ENCODE measurements at regions not wholly inside any gene's neighbourhood (a gene's known extent, or its start where the extent isn't known, plus 50 kb on each side); places are given as distances from the start of the nearest gene placed in this dataset.

GRCh38 chr10:90975096-90975495 is 54.2 kb upstream of the ANKRD1 start:
- no peaks in the 10 kb centered on the region for H3K27me3 ChIP-seq (ENCODE audit: low read depth)
- DNase-seq (no peak), ATAC-seq (no peak)
- H3K27ac ChIP-seq: no peak overlapping the region
- H3K36me3 ChIP-seq: no peaks in the 10 kb centered on the region
- intact Hi-C loops (cut with DNase I): no loop called here
- no peak overlapping the region for H3K4me3 ChIP-seq
- H3K9me3 ChIP-seq: no peaks in the 10 kb centered on the region
- no peaks in the 10 kb centered on the region for H3K4me1 ChIP-seq
- TF ChIP-seq CTCF (IDR thresholded peaks at IDR 0.05): no peak

- H3K4me3 ChIP-seq: no peak overlapping the region
- H3K9me3 ChIP-seq: no peaks in the 10 kb centered on the region
- no peak for TF ChIP-seq CTCF (IDR thresholded peaks at IDR 0.05)
- H3K4me1 ChIP-seq: no peaks in the 10 kb centered on the region
- ATAC-seq (no peak), DNase-seq (no peak)
- no peaks in the 10 kb centered on the region for H3K36me3 ChIP-seq
- no peaks in the 10 kb centered on the region for H3K27me3 ChIP-seq (ENCODE audit: low read depth)
- intact Hi-C loops (cut with DNase I): no loop called here
- H3K27ac ChIP-seq: no peak overlapping the region
Measured at GRCh38 chr10:90977162-90977854, 56.4 kb upstream of the ANKRD1 start.

- intact Hi-C loops (cut with DNase I): no loop called here
- H3K27ac ChIP-seq: no peak overlapping the region
- no peak for TF ChIP-seq CTCF (IDR thresholded peaks at IDR 0.05)
- no peak overlapping the region for H3K4me3 ChIP-seq
- no peaks in the 10 kb centered on the region for H3K4me1 ChIP-seq
- DNase-seq (no peak), ATAC-seq (no peak)
- H3K27me3 ChIP-seq (ENCODE audit: low read depth): no peaks in the 10 kb centered on the region
- no peaks in the 10 kb centered on the region for H3K9me3 ChIP-seq
- H3K36me3 ChIP-seq: no peaks in the 10 kb centered on the region
Measured at GRCh38 chr10:90977855-90978486, 57.1 kb upstream of the ANKRD1 start.

DNA sequence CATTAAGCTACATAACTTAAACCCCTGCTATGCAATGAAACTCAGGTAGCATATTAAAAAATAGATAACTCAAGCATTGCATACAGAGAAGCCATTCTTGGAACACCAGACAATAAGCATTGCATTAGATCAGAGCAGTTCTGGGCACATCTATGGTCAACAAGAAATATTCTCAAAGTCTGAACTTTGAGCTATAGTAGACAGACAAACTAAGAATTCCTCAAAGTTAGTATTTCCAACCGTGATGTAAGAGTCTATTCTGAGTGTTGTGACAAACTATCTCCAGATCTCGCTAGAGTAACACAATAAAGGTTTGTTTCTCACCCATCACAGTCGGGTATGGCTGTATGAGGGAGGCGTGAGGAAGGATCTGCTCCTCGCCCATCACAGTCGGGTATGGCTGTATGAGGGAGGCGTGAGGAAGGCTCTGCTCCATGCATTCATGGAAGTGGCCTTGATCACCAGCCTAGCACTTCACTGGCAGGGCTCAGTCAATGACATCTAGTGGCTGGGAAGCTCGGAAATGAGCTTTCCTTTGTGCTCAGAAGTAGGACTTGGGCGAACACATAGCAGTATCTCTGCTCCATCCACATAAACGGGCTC is 61.6 kb upstream of the ANKRD1 start:
- Histone ChIP-seq H3K27ac (no peak overlapping the region), H3K4me1 (no peaks in the 10 kb centered on the region), H3K4me3 (no peak overlapping the region), H3K9me3 (no peaks in the 10 kb centered on the region), H3K27me3 (ENCODE audit: low read depth) (no peaks in the 10 kb centered on the region), H3K36me3 (no peaks in the 10 kb centered on the region)
- ATAC-seq: no peak
- DNase-seq: no peak
- no peak for TF ChIP-seq CTCF (IDR thresholded peaks at IDR 0.05)
- intact Hi-C loops (cut with DNase I): no loop called here

- intact Hi-C loops (cut with DNase I): no loop called here
- TF ChIP-seq CTCF (IDR thresholded peaks at IDR 0.05): no peak
- no peak for ATAC-seq
Measured at GRCh38 chr10:90983914-90984549, 63.1 kb upstream of the ANKRD1 start.

More at GRCh38 chr10:90983914-90984549, 63.1 kb upstream of the ANKRD1 start:
- H3K27ac ChIP-seq: no peak overlapping the region
- no peaks in the 10 kb centered on the region for H3K9me3 ChIP-seq
- H3K36me3 ChIP-seq: no peaks in the 10 kb centered on the region
- no peak for DNase-seq
- H3K27me3 ChIP-seq (ENCODE audit: low read depth): no peaks in the 10 kb centered on the region
- H3K4me3 ChIP-seq: no peak overlapping the region
- no peaks in the 10 kb centered on the region for H3K4me1 ChIP-seq

Measured in lower lobe of right lung (tissue), 2 donors.